ENCODE measurements at regions not wholly inside any gene's neighbourhood (a gene's known extent, or its start where the extent isn't known, plus 50 kb on each side); places are given as distances from the start of the nearest gene placed in this dataset.
"Not testable (repeated sequence)": the region's sequence is repeated elsewhere in the genome, so short reads cannot be mapped to it uniquely, and the experiment has no call there.

GRCh38 chr4:12445711-12446235 is 1017.1 kb upstream of the HS3ST1 start:
- DNase-seq = no peak

- DNase-seq = no peak
Measured at GRCh38 chr4:12439633-12440305, 1011.1 kb upstream of the HS3ST1 start.

GRCh38 chr4:12431259-12431658 is 1002.6 kb upstream of the HS3ST1 start:
- DNase-seq = not testable (repeated sequence)

- no peak for DNase-seq
Measured at GRCh38 chr4:12421364-12421763, 992.7 kb upstream of the HS3ST1 start.

GRCh38 chr4:12416755-12417154 is 988.1 kb upstream of the HS3ST1 start:
- DNase-seq = no peak

- DNase-seq = no peak
Measured at GRCh38 chr4:12414181-12414812, 985.6 kb upstream of the HS3ST1 start.

GRCh38 chr4:12411072-12411471 is 982.4 kb upstream of the HS3ST1 start:
- no peak for DNase-seq

GRCh38 chr4:12409507-12410190 is 981.0 kb upstream of the HS3ST1 start:
- no peak for DNase-seq

- no peak for DNase-seq
Measured at GRCh38 chr4:12408364-12408763, 979.7 kb upstream of the HS3ST1 start.

GRCh38 chr4:12403175-12403574 is 974.5 kb upstream of the HS3ST1 start:
- DNase-seq = no peak

- no peak for DNase-seq
Measured at GRCh38 chr4:12399781-12400180, 971.1 kb upstream of the HS3ST1 start.

GRCh38 chr4:12393631-12394262 is 965.1 kb upstream of the HS3ST1 start:
- DNase-seq = no peak

- no peak for DNase-seq
Measured at GRCh38 chr4:12389604-12390003, 960.9 kb upstream of the HS3ST1 start.

GRCh38 chr4:12382567-12382966 is 953.9 kb upstream of the HS3ST1 start:
- no peak for DNase-seq

GRCh38 chr4:12379191-12379590 is 950.5 kb upstream of the HS3ST1 start:
- DNase-seq = no peak

GRCh38 chr4:12375805-12376204 is 947.1 kb upstream of the HS3ST1 start:
- DNase-seq = no peak

GRCh38 chr4:12365869-12366268 is 937.2 kb upstream of the HS3ST1 start:
- not testable (repeated sequence) for DNase-seq

GRCh38 chr4:12360391-12360790 is 931.7 kb upstream of the HS3ST1 start:
- no peak for DNase-seq

GRCh38 chr4:12359420-12359819 is 930.7 kb upstream of the HS3ST1 start:
- no peak for DNase-seq

GRCh38 chr4:12333083-12333482 is 904.4 kb upstream of the HS3ST1 start:
- DNase-seq = not testable (repeated sequence)

GRCh38 chr4:12324965-12325364 is 896.3 kb upstream of the HS3ST1 start:
- DNase-seq = no peak

GRCh38 chr4:12319765-12320164 is 891.1 kb upstream of the HS3ST1 start:
- DNase-seq = no peak

- no peak for DNase-seq
Measured at GRCh38 chr4:12304905-12305304, 876.2 kb upstream of the HS3ST1 start.
